OCI-LY3 (cell line): ENCODE measurements at regions not wholly inside any gene's neighbourhood (a gene's known extent, or its start where the extent isn't known, plus 50 kb on each side); places are given as distances from the start of the nearest gene placed in this dataset.

Source experiments
- H2AFZ ChIP-seq: fragments of 200-600, 300-600 bp; shearing (Covaris generic); 2 replicates; pipeline ENCODE4 v1.6.0; 2014; ENCODE audit warnings: antibody characterized with exemption, low read depth, low read length
- H3K27ac ChIP-seq: fragments of 200-600, 300-600 bp; sonication (generic); 2 replicates; pipeline ENCODE4 v1.5.1; 2014; ENCODE audit warnings: mild to moderate bottlenecking, low read length, moderate library complexity, mixed read lengths
- H3K27me3 ChIP-seq: fragments of 200-600, 300-600 bp; sonication (generic); 2 replicates; pipeline ENCODE4 v1.6.1; 2014; ENCODE audit warnings: low read depth, low read length, mixed read lengths
- H3K36me3 ChIP-seq: fragments of 200-600, 300-600 bp; sonication (generic); replicated peaks from 2 replicates; pipeline ENCODE3; 2014; ENCODE audit warnings: low read depth, low read length, mixed read lengths
- H3K4me1 ChIP-seq: fragments of 300-600, 200-600 bp; sonication (generic); 2 replicates; pipeline ENCODE4 v1.6.1; 2014; ENCODE audit warnings: low read length, mixed read lengths
- H3K4me2 ChIP-seq: fragments of 200-600, 300-600 bp; sonication (generic); 2 replicates; pipeline ENCODE4 v1.6.1; 2014; ENCODE audit warnings: low read length, mixed read lengths
- H3K4me3 ChIP-seq: fragments of 300-600, 200-600 bp; sonication (generic); 2 replicates; pipeline ENCODE4 v1.5.1; 2014; ENCODE audit warnings: antibody characterized with exemption, mild to moderate bottlenecking, low read length, moderate library complexity
- H3K79me2 ChIP-seq: fragments of 300-600, 200-600 bp; shearing (Covaris generic); 2 replicates; pipeline ENCODE4 v1.6.1; 2014; ENCODE audit warnings: mild to moderate bottlenecking, low read length, mixed read lengths
- H3K9ac ChIP-seq: fragments of 300-600, 200-600 bp; shearing (Covaris generic); 2 replicates; pipeline ENCODE4 v1.6.0; 2014; ENCODE audit warnings: mild to moderate bottlenecking, low read length, moderate library complexity
- H3K9me3 ChIP-seq: fragments of 200-600, 300-600 bp; shearing (Covaris generic); 2 replicates; pipeline ENCODE4 v1.6.1; 2014; ENCODE audit warnings: low read length, mixed read lengths; ENCODE audit not compliant: insufficient read depth
- H4K20me1 ChIP-seq: fragments of 200-600, 300-600 bp; sonication (generic); 2 replicates; pipeline ENCODE4 v1.6.1; 2016; ENCODE audit warnings: low read length, mixed read lengths; ENCODE audit not compliant: insufficient read depth
- EZH2phosphoT487 ChIP-seq: fragments of 200-600 bp; shearing (Covaris generic); IDR thresholded peaks from 2 replicates; pipeline ENCODE4 v1.6.1; 2018; ENCODE audit warnings: antibody characterized with exemption, mixed run types, low read depth
- TF ChIP-seq, protein P1 (sequence below): fragments of 200-600, 300-600 bp; sonication (generic); IDR thresholded peaks from 2 replicates; pipeline ENCODE4 v1.5.1; 2014; ENCODE audit warnings: antibody characterized with exemption, low read length, low read depth

- Histone ChIP-seq H3K9me3 (no peaks in the 10 kb centered on the region), H3K79me2 (no peaks in the 10 kb centered on the region), H3K4me1 (no peaks in the 10 kb centered on the region), H3K36me3 (no peaks in the 10 kb centered on the region), H3K4me3 (no peak overlapping the region), H3K27ac (no peak overlapping the region), H2AFZ (no peak overlapping the region), H3K4me2 (no peak overlapping the region), H3K9ac (no peak overlapping the region), H4K20me1 (no peaks in the 10 kb centered on the region), H3K27me3 (peaks cover 13% of the 10 kb centered on the region; the same call in 1 of the 2 replicates)
- TF ChIP-seq EZH2phosphoT487: no peak
- TF ChIP-seq, protein P1, sequence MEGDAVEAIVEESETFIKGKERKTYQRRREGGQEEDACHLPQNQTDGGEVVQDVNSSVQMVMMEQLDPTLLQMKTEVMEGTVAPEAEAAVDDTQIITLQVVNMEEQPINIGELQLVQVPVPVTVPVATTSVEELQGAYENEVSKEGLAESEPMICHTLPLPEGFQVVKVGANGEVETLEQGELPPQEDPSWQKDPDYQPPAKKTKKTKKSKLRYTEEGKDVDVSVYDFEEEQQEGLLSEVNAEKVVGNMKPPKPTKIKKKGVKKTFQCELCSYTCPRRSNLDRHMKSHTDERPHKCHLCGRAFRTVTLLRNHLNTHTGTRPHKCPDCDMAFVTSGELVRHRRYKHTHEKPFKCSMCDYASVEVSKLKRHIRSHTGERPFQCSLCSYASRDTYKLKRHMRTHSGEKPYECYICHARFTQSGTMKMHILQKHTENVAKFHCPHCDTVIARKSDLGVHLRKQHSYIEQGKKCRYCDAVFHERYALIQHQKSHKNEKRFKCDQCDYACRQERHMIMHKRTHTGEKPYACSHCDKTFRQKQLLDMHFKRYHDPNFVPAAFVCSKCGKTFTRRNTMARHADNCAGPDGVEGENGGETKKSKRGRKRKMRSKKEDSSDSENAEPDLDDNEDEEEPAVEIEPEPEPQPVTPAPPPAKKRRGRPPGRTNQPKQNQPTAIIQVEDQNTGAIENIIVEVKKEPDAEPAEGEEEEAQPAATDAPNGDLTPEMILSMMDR: no peak
Observed at GRCh38 chr12:115444346-115444745, 760.4 kb upstream of the TBX3 start.

DNA sequence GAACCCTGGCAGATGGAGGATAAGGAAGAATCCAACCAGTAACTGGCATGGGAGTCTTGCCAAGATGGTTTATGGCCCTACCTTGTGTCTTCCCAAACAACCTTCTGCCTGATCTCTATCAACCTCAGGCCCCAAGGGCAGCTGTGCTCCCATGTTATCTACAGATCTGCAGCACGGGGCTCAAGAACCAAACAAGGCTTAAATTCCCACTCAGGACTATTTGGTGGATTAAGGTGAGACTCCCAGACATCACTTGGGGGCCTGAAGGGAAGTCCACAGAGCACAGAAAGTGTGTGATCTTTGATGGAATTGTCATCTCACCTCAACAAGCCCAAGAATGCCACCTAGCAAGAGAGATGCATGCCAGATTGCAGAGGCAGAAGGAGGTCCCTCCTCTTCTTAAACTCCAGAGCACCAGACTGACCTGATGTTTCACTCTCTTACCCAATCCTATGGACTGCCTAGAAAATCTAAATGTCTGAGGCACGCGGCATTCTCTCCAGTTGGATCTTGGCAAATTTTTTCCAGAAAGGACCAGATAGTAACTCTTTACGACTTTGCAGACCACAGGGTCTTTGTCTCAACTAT lies 759.5 kb upstream of the TBX3 start:
- Histone ChIP-seq H3K4me3 (no peak overlapping the region), H3K9ac (no peak overlapping the region), H3K27me3 (peaks cover 13% of the 10 kb centered on the region; the same call in 1 of the 2 replicates), H3K36me3 (no peaks in the 10 kb centered on the region), H3K4me2 (no peak overlapping the region), H2AFZ (no peak overlapping the region), H3K9me3 (no peaks in the 10 kb centered on the region), H3K4me1 (no peaks in the 10 kb centered on the region), H4K20me1 (no peaks in the 10 kb centered on the region), H3K79me2 (no peaks in the 10 kb centered on the region), H3K27ac (no peak overlapping the region)
- TF ChIP-seq, protein P1: no peak
- no peak for TF ChIP-seq EZH2phosphoT487

DNA sequence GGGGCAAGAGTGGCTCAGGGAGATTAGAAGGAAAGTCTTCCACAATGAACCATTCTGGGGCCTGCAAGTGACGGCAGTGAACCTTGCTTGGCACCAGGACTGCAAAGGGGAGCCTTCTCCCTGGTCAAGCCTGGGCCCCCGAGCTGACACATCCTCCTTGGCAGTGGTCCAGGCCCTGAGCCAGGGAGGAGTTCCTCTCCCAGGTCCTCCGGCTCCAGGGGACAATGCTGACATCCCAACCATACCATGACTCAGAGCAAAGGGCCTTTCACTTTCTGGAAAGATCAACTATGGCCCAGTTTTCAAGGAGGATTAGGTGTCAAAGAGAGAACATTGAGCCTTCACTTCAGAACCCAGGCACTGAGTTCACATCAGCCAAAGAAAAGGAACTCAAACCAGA lies 756.5 kb upstream of the TBX3 start:
- Histone ChIP-seq H3K4me2 (no peak overlapping the region), H3K4me3 (no peak overlapping the region), H3K4me1 (no peaks in the 10 kb centered on the region), H3K36me3 (no peaks in the 10 kb centered on the region), H2AFZ (no peak overlapping the region), H3K27ac (no peak overlapping the region), H3K9ac (no peak overlapping the region), H3K79me2 (no peaks in the 10 kb centered on the region), H3K9me3 (no peaks in the 10 kb centered on the region), H3K27me3 (peaks cover 13% of the 10 kb centered on the region; the same call in 1 of the 2 replicates), H4K20me1 (no peaks in the 10 kb centered on the region)
- no peak for TF ChIP-seq EZH2phosphoT487
- TF ChIP-seq, protein P1: no peak

DNA sequence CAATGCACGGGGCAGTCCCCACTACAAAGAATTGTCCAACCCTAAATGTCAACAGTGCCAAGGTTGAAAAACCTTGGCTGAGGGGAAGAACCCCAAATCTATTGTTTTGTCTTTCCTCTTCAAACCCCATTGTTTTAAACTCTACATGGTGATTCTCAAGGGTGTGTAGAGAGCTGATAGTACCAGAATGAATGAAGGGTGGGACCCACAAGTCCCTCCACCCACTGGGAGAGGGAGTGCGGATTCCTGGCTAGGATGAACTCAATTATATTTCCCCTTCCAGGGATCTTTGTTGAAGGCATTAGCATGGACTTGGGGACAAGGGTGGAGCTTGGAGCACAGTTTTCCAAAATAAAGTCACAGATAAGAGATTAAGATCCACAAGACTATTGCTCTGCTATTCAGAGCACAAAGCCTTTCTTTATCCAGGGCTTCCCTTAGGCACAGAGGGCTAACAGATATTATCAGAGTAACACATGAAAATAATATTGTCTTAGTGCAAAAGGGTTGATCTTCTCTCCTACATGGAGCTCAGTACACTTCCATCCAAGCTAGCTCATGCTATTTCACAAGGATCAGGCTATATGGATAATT lies 755.1 kb upstream of the TBX3 start:
- Histone ChIP-seq H3K27me3 (peaks cover 13% of the 10 kb centered on the region; the same call in 1 of the 2 replicates), H3K4me2 (no peak overlapping the region), H3K4me1 (no peaks in the 10 kb centered on the region), H3K9me3 (no peaks in the 10 kb centered on the region), H3K79me2 (no peaks in the 10 kb centered on the region), H4K20me1 (no peaks in the 10 kb centered on the region), H3K36me3 (no peaks in the 10 kb centered on the region), H2AFZ (no peak overlapping the region), H3K9ac (no peak overlapping the region), H3K27ac (no peak overlapping the region), H3K4me3 (no peak overlapping the region)
- TF ChIP-seq, protein P1: no peak
- no peak for TF ChIP-seq EZH2phosphoT487
